RWPE2 (cell line): ENCODE measurements at regions not wholly inside any gene's neighbourhood (a gene's known extent, or its start where the extent isn't known, plus 50 kb on each side); places are given as distances from the start of the nearest gene placed in this dataset.

Source experiments
- ATAC-seq: fragments of 200-7000 bp; cut with Tn5 transposase; 3 replicates; pipeline ENCODE4 v1.9.1; 2021; ENCODE audit warnings: low read depth
- DNase-seq: peaks from one replicate; pipeline ENCODE4 v3.0.0-alpha.2; 2020; ENCODE audit warnings: low spot score
- H3K27ac ChIP-seq: fragments of 450-650 bp; 2 replicates; pipeline ENCODE4 v1.5.1; 2017; ENCODE audit warnings: mild to moderate bottlenecking; ENCODE audit not compliant: poor library complexity, severe bottlenecking
- H3K27me3 ChIP-seq: fragments of 250-450 bp; sonication (Bioruptor Pico); 2 replicates; pipeline ENCODE4 v1.5.1; 2021; ENCODE audit warnings: mild to moderate bottlenecking, moderate library complexity; ENCODE audit not compliant: insufficient read depth, poor library complexity, severe bottlenecking
- H3K36me3 ChIP-seq: fragments of 250-450 bp; sonication (Bioruptor Pico); 2 replicates; pipeline ENCODE4 v1.5.1; 2020; ENCODE audit warnings: low read depth, mild to moderate bottlenecking, moderate library complexity
- H3K4me1 ChIP-seq: fragments of 250-450 bp; sonication (Bioruptor Pico); 2 replicates; pipeline ENCODE4 v1.5.1; 2021; ENCODE audit warnings: mild to moderate bottlenecking, moderate library complexity; ENCODE audit not compliant: insufficient read depth, poor library complexity, severe bottlenecking
- H3K4me3 ChIP-seq: fragments of 250-450 bp; sonication (Bioruptor Pico); 2 replicates; pipeline ENCODE4 v1.5.1; 2021; ENCODE audit warnings: mild to moderate bottlenecking, moderate library complexity; ENCODE audit not compliant: severe bottlenecking
- H3K9me3 ChIP-seq: fragments of 250-450 bp; sonication (Bioruptor Pico); 2 replicates; pipeline ENCODE4 v1.5.1; 2021; ENCODE audit warnings: mild to moderate bottlenecking, moderate library complexity; ENCODE audit not compliant: severe bottlenecking
- TF ChIP-seq, protein P1 (sequence below): fragments of 450-650 bp; IDR thresholded peaks from one replicate; pipeline ENCODE4 v1.5.1; 2017; ENCODE audit warnings: mild to moderate bottlenecking, moderate library complexity; ENCODE audit not compliant: poor library complexity, severe bottlenecking

DNA sequence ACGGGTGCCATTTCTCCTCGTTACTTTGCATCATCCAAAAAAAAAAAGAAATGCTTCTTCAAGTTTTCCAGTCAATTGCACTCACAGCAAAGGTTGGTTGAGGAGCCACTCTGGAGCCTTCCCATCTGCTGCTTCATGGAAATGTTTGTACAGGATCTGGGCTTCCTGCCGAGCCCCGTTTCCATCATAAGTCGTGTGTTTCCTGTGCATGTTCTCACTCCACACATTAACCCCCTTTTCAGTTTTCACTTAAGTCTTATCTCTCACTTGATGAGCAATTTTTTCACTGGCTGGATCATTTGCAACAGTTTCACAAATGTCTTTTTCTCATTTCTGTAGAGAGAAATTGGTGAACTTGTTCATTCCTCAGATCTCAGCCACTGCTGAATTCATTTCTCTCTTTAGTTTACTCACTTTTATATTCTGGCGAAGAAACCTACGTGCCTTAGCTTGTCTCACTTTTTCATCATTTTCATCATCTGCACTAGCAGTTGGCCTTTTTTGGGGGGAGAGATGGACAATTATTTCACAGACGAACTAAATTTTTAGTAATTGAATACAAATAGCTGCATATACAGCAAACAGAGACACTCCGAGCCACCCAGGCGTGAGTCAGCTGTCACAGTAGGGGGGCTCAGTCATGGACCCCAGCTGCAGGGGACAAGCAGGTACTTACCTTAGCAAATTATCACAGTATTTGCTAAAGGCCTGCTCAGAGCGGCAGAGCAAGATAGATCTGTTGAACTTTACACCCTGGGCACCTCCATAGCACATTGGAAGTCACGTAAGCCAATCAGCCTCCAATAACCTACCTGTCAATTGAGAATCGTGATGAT is 750.8 kb upstream of the ID2 start:
- H3K4me3 ChIP-seq: no peak overlapping the region
- ATAC-seq (no peak), DNase-seq (no peak)
- H3K27ac ChIP-seq: no peak overlapping the region
- H3K9me3 ChIP-seq: no peaks in the 10 kb centered on the region
- no peaks in the 10 kb centered on the region for H3K27me3 ChIP-seq
- no peaks in the 10 kb centered on the region for H3K36me3 ChIP-seq
- TF ChIP-seq, protein P1, sequence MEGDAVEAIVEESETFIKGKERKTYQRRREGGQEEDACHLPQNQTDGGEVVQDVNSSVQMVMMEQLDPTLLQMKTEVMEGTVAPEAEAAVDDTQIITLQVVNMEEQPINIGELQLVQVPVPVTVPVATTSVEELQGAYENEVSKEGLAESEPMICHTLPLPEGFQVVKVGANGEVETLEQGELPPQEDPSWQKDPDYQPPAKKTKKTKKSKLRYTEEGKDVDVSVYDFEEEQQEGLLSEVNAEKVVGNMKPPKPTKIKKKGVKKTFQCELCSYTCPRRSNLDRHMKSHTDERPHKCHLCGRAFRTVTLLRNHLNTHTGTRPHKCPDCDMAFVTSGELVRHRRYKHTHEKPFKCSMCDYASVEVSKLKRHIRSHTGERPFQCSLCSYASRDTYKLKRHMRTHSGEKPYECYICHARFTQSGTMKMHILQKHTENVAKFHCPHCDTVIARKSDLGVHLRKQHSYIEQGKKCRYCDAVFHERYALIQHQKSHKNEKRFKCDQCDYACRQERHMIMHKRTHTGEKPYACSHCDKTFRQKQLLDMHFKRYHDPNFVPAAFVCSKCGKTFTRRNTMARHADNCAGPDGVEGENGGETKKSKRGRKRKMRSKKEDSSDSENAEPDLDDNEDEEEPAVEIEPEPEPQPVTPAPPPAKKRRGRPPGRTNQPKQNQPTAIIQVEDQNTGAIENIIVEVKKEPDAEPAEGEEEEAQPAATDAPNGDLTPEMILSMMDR: no peak
- no peaks in the 10 kb centered on the region for H3K4me1 ChIP-seq

DNA sequence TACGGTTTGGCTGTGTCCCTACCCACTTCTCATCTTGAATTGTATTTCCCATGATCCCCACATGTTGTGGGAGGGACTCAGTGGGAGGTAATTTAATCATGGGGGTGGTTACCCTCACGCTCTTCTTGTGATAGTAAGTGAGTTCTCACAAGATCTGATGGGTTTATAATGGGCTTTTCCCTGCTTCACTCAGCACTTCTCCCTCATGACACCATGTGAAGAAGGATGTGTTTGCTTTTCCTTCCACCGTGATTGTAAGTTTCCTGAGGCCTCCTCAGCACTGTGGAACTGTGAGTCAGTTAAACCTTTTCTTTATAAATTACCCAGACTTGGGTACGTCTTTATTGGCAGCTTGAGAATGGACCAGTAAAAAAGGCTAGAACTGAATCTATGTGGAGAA is 750.0 kb upstream of the ID2 start:
- no peak for ATAC-seq
- H3K4me3 ChIP-seq: no peak overlapping the region
- TF ChIP-seq, protein P1: no peak
- no peaks in the 10 kb centered on the region for H3K9me3 ChIP-seq
- H3K27ac ChIP-seq: no peak overlapping the region
- H3K27me3 ChIP-seq: no peaks in the 10 kb centered on the region
- no peak for DNase-seq
- no peaks in the 10 kb centered on the region for H3K36me3 ChIP-seq
- H3K4me1 ChIP-seq: no peaks in the 10 kb centered on the region

DNA sequence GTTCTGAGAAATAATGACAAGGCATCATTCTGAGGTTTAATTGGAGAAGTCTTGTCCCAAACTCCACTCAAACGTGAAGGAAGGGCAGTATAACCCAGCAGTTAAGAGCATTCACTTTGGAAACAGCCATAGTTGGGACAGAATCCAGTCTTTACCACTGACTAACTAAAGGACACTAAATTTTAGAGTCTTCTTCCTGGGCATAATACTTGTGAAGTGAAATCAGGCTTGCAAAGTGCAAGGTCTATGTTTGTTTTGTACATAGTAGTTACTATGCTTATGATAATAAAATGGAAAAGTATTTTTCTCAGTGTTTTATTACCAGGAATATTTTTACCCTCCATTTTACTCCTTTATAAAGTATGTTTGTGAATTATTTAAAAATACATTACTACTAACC is 748.2 kb upstream of the ID2 start:
- H3K36me3 ChIP-seq: no peaks in the 10 kb centered on the region
- TF ChIP-seq, protein P1: no peak
- H3K4me1 ChIP-seq: no peaks in the 10 kb centered on the region
- H3K27ac ChIP-seq: no peak overlapping the region
- DNase-seq: no peak
- no peak for ATAC-seq
- no peaks in the 10 kb centered on the region for H3K27me3 ChIP-seq
- H3K9me3 ChIP-seq: no peaks in the 10 kb centered on the region
- H3K4me3 ChIP-seq: no peak overlapping the region

DNA sequence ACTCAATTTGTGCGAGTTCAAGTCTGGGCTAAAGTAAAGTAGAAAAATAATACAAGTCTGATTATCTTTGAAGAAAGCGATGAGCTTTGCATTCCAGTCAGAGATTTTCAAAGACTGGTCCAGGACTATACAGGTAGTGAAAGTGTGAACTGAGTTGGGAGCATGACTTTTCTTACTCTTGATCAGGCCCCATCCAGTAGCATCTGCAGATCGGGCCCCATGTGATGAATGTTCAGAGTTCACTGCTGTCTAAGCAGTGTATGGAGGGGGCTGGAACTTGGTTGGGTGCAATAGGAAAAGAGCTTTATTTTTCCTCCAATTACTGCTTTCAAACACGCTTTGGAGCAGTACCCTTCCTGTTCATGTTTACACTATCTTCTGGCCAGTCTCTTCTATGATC is 747.4 kb upstream of the ID2 start:
- no peaks in the 10 kb centered on the region for H3K27me3 ChIP-seq

DNA sequence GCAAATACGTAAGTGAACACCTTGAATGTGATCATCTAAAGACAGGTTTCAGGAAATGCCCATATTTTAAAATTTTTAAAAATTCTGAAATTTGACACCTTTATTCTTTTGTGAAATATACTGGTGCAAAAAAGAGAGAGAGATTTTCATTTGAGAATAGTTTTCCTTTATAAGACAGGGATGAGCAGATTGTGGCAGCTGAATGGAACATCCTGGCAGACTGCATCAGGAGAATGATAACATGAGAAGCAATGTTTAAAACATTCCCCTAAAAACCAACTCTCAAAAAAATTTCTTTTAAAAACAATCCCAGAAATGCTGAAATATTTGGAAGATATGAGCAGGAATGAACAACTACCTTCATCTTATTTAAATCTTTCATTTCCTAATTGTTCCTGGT is 744.8 kb upstream of the ID2 start:
- DNase-seq (no peak), ATAC-seq (no peak)
- Histone ChIP-seq H3K4me1 (no peaks in the 10 kb centered on the region), H3K9me3 (no peaks in the 10 kb centered on the region), H3K4me3 (no peak overlapping the region), H3K36me3 (no peaks in the 10 kb centered on the region), H3K27me3 (no peaks in the 10 kb centered on the region), H3K27ac (no peak overlapping the region)
- TF ChIP-seq, protein P1: no peak

More for the DNA sequence above, 747.4 kb upstream of the ID2 start:
- Histone ChIP-seq H3K4me1 (no peaks in the 10 kb centered on the region), H3K36me3 (no peaks in the 10 kb centered on the region), H3K9me3 (no peaks in the 10 kb centered on the region), H3K4me3 (no peak overlapping the region), H3K27ac (no peak overlapping the region)
- DNase-seq: no peak
- no peak for ATAC-seq
- TF ChIP-seq, protein P1: no peak
